SK-N-MC (cell line): ENCODE measurements at regions not wholly inside any gene's neighbourhood (a gene's known extent, or its start where the extent isn't known, plus 50 kb on each side); places are given as distances from the start of the nearest gene placed in this dataset.

Source experiments
- EZH2 ChIP-seq: fragments of 200-600 bp; sonication (generic); IDR thresholded peaks from one replicate; pipeline ENCODE4 v1.6.1; 2017; ENCODE audit warnings: antibody characterized with exemption
- FOXP2 ChIP-seq: optimal IDR thresholded peaks from 2 replicates; pipeline ENCODE3; 2011; ENCODE audit warnings: mild to moderate bottlenecking, moderate library complexity; ENCODE audit not compliant: insufficient read depth; ENCODE audit errors: extremely low read length, control extremely low read depth
- POLR2AphosphoS5 ChIP-seq: IDR thresholded peaks from 2 replicates; pipeline ENCODE4 v1.6.1; 2012; ENCODE audit warnings: mild to moderate bottlenecking, low read depth, low read length, borderline replicate concordance

DNA sequence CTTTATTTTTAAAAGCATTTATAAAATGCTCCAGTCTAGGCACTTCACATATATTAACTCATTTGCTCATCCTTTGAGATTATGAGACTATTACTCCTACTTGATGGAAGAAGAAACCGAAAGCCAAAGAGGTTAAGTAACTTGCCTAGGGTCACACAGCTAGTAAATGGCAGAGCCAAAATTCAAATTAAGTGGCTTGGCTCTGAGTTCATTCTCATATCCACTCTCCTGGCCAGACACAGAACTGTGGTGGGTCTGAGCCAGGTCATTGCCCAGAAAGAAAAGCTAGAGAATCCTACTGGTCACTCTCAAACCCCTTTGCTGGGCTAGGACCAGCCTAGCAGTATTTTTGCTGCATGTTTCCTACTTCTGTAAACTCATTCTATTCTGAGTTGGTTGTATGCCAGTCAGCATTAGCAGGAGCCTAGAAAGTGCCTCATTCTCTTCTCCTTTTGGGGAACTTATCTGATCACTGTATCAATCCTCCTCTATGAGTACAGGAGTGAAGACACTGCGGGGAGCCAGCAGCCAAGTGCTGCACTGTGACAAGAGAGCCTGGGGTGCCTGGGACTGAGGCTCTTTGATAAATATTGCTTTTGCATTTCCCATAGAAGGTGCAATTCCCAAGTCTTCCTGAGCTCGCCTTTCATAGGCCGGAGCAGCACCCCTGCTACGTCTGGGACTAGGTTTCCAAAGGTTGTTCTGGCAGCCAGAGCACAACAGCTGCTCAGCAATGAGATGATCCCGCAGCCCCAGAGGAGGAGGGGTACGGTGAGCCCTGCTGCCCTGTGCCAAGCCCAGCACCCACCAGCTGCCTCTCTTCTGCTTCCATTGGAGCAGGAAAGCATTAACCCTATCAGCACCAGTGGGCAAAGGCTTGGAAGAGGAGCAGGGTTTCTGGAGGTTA lies 728.3 kb downstream of the MAFB start:
- TF ChIP-seq POLR2AphosphoS5 (no peak), EZH2 (no peak), FOXP2 (no peak)
